ENCODE measurements at regions not wholly inside any gene's neighbourhood (a gene's known extent, or its start where the extent isn't known, plus 50 kb on each side); places are given as distances from the start of the nearest gene placed in this dataset.
"Not testable (repeated sequence)": the region's sequence is repeated elsewhere in the genome, so short reads cannot be mapped to it uniquely, and the experiment has no call there.

DNA sequence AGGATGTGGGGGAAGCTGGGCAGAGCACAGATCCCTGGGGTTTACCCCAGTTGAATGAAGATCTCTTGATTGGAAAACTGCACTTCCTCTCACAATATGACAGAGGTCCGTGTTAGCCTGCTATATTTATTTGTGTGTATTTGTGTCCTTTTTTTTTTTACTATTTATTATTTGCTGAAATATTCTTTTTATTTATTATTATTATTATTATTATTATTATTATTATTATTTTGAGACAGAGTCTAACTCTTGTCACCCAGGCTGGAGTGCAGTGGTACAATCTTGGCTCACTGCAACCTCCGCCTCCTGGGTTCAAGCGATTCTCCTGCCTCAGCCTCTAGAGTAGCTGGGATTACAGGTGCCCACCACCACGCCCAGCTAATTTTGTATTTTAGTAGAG is 84.0 kb upstream of the USP29 start:
- TF ChIP-seq, protein P1, sequence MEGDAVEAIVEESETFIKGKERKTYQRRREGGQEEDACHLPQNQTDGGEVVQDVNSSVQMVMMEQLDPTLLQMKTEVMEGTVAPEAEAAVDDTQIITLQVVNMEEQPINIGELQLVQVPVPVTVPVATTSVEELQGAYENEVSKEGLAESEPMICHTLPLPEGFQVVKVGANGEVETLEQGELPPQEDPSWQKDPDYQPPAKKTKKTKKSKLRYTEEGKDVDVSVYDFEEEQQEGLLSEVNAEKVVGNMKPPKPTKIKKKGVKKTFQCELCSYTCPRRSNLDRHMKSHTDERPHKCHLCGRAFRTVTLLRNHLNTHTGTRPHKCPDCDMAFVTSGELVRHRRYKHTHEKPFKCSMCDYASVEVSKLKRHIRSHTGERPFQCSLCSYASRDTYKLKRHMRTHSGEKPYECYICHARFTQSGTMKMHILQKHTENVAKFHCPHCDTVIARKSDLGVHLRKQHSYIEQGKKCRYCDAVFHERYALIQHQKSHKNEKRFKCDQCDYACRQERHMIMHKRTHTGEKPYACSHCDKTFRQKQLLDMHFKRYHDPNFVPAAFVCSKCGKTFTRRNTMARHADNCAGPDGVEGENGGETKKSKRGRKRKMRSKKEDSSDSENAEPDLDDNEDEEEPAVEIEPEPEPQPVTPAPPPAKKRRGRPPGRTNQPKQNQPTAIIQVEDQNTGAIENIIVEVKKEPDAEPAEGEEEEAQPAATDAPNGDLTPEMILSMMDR (IDR thresholded peaks at IDR 0.05): not testable (repeated sequence)
- TF ChIP-seq, protein P2, sequence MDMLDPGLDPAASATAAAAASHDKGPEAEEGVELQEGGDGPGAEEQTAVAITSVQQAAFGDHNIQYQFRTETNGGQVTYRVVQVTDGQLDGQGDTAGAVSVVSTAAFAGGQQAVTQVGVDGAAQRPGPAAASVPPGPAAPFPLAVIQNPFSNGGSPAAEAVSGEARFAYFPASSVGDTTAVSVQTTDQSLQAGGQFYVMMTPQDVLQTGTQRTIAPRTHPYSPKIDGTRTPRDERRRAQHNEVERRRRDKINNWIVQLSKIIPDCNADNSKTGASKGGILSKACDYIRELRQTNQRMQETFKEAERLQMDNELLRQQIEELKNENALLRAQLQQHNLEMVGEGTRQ (IDR thresholded peaks at IDR 0.05): not testable (repeated sequence)
- TF ChIP-seq EP300 (IDR thresholded peaks at IDR 0.05); FOSL2 (IDR thresholded peaks at IDR 0.05); FOSL2 (CRISPR knock-in tag; IDR thresholded peaks at IDR 0.05); JUNB (IDR thresholded peaks at IDR 0.05); ZSCAN20 (CRISPR knock-in tag; IDR thresholded peaks at IDR 0.05); MAZ (IDR thresholded peaks at IDR 0.05; ENCODE audit: borderline replicate concordance, low read depth, low read length); HOXA7 (CRISPR knock-in tag; IDR thresholded peaks at IDR 0.05); HDAC2 (IDR thresholded peaks at IDR 0.05): not testable (repeated sequence)

All from A549 (cell line).